NCI-H526 treated with DMSO at 0.1 percent for 48 hours (cell line): ENCODE measurements at regions not wholly inside any gene's neighbourhood (a gene's known extent, or its start where the extent isn't known, plus 50 kb on each side); places are given as distances from the start of the nearest gene placed in this dataset.

Experiments
- DNase-seq: peaks from one replicate; lab custom pipeline; 2025; lab: John Stamatoyannopoulos, UW

- DNase-seq, result no peak
Observed at GRCh38 chr11:15584158-15584557, 469.4 kb downstream of the INSC start.

- DNase-seq, result no peak
Observed at GRCh38 chr11:15585602-15586331, 471.0 kb downstream of the INSC start.

GRCh38 chr11:15586741-15587473 lies 472.2 kb downstream of the INSC start:
- no peak for DNase-seq

- no peak for DNase-seq
Observed at GRCh38 chr11:15589070-15589626, 474.4 kb downstream of the INSC start.

GRCh38 chr11:15590132-15590531 lies 475.4 kb downstream of the INSC start:
- no peak for DNase-seq

- DNase-seq, result no peak
Observed at GRCh38 chr11:15591112-15591537, 476.4 kb downstream of the INSC start.

- no peak for DNase-seq
Observed at GRCh38 chr11:15594607-15595006, 479.9 kb downstream of the INSC start.

GRCh38 chr11:15599376-15599775 lies 484.7 kb downstream of the INSC start:
- DNase-seq, result no peak

GRCh38 chr11:15602047-15602446 lies 487.3 kb downstream of the INSC start:
- no peak for DNase-seq

- no peak for DNase-seq
Observed at GRCh38 chr11:15602785-15603567, 488.3 kb downstream of the INSC start.

GRCh38 chr11:15605094-15605493 lies 490.4 kb downstream of the INSC start:
- DNase-seq, result no peak

GRCh38 chr11:15607361-15608036 lies 492.8 kb downstream of the INSC start:
- DNase-seq, result no peak

GRCh38 chr11:15609445-15609844 lies 494.7 kb downstream of the INSC start:
- no peak for DNase-seq

GRCh38 chr11:15610881-15611280 lies 496.2 kb downstream of the INSC start:
- no peak for DNase-seq

- DNase-seq, result no peak
Observed at GRCh38 chr11:15613251-15613650, 498.5 kb downstream of the INSC start.

GRCh38 chr11:15613789-15614188 lies 499.1 kb downstream of the INSC start:
- DNase-seq, result no peak

GRCh38 chr11:15615398-15616096 lies 500.8 kb downstream of the INSC start:
- DNase-seq, result no peak

- no peak for DNase-seq
Observed at GRCh38 chr11:15616130-15617105, 501.7 kb downstream of the INSC start.

- DNase-seq, result no peak
Observed at GRCh38 chr11:15617126-15617525, 502.4 kb downstream of the INSC start.

GRCh38 chr11:15618583-15619032 lies 503.9 kb downstream of the INSC start:
- DNase-seq, result no peak
